Daoy (cell line): ENCODE measurements at regions not wholly inside any gene's neighbourhood (a gene's known extent, or its start where the extent isn't known, plus 50 kb on each side); places are given as distances from the start of the nearest gene placed in this dataset.
"Not testable (repeated sequence)": the region's sequence is repeated elsewhere in the genome, so short reads cannot be mapped to it uniquely, and the experiment has no call there.

ENCODE experiments used
- DNase-seq: peaks from one replicate; pipeline ENCODE4 v3.0.0-alpha.2; 2015; ENCODE audit warnings: low read depth

DNA sequence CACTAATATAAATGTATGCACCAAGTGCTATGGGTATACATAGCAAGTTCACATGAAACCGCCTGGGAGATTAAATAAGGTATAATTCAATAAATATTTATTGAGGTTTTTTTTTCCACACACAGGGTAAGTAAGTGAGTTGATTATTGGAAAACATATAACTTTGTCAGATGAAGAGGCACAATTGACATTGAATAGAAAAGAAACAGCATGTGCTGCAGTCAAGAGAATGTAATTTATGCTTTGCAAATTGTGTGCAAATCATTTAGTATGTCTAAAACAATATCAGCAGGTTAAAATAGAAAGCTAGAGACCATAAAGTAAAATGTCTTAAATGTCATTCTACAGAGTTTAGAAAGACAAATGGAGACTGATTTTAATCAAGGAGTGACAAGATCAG, 560.0 kb downstream of the AMY1C start:
- DNase-seq = no peak

DNA sequence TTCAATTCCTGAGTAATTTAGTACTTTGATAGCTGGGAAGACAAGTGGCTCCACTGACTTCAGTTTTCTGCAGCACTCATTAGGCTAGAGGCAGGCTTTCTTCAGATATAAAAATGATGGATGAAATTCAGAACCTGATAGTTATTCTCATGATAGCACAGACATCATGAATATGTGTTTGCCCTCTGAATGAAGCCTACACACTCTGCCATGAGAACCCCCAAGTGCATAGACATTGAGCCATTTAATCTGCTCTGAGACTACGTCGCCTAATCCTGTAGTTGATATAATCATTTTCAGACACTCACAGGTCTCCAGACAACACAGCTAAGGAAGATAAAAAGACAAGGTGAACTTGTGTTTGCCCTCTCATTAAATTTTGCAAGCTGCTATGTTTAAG, 566.1 kb downstream of the AMY1C start:
- no peak for DNase-seq

- no peak for DNase-seq
These were observed 572.4 kb downstream of the AMY1C start for GRCh38 chr1:104322131-104322530.

DNA sequence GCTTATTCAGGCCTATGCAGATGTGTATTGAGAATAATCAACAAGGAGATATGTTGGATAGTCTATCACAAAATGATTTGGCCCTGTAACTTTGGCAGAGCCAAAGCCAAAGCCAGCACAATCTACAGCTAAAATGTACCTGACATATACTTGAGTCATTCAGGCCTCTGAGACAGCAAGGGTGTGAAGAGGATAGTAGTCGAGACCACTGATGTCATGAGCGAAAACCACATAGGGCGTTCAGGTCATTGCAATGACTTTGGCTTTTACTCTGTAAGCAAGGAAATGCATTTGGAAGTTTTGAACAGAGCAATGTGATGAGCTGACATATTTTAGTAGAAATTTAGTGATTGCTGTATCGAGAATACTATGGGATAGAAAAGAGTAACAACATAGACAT, 579.6 kb downstream of the AMY1C start:
- DNase-seq = no peak

- no peak for DNase-seq
These were observed 582.1 kb downstream of the AMY1C start for GRCh38 chr1:104331763-104332162.

DNA sequence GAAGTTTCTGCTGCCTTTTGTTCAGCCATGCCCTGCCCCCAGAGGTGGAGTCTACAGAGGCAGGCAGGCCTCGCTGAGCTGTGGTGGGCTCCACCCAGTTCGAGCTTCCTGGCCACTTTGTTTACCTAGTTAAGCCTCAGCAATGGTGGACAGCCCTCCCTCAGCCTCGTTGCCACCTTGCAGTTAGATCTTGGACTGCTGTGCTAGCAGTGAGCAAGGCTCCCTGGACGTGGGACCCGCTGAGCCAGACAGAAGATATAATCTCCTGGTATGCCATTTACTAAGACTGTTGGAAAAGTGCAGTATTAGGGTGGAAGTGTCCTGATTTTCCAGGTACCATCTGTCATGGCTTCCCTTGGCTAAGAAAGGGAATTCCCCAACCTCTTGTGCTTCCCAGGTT, 588.2 kb downstream of the AMY1C start:
- not testable (repeated sequence) for DNase-seq

DNA sequence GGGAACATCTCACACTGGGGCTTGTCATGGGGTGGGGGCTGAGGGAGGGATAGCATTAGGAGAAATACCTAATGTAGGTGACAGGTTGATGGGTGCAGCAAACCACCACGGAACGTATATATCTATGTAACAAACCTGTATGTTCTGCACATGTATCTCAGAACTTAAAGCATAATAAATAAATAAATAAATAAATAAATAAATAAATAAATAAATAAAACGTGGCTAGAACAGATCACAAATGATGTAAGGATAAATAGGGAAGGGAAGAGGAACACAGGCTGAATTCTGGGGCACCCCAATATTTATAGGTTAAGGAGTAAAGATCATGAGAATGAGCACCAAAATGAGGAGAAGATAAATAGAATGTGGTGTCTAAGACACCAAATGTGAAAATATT, 592.2 kb downstream of the AMY1C start:
- DNase-seq = no peak

DNA sequence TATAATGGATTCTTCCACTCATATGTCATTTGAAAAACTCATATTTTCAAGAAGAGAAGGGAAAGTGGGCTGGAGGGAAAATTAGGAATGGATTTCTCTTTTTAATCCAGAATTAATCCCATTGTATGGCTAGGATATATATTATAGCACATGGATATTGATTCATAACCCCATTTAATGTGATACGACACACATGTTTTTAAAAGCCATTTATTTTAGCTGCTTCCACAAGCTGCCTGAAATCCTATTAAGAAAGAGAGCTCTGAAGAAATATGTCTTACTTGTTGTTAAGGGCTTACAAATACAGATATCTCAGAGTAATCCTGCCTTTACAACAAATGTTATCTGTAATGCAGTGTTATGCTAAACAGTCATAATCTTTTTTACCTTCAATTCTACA, 598.6 kb downstream of the AMY1C start:
- no peak for DNase-seq

- no peak for DNase-seq
These were observed 603.9 kb downstream of the AMY1C start for GRCh38 chr1:104353580-104353979.

- DNase-seq = no peak
These were observed 608.4 kb downstream of the AMY1C start for GRCh38 chr1:104358086-104358485.

DNA sequence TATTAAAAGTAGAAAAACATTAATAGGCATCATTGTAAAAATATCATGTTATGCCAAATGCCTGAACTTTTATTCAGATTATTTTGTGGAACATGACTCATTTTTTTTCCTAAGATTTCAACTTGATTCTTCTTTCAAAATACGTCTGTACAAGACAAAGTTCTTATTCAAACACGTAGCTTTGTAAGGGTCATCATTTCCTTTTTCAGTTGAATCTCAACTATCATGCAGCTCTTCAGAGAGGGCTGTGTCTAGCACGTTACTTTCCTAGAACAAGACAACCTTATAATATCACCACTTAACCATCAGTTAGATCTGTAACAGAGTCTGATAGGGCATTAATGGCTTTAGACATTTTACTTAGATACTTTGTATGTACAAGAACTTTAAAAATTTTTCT, 608.9 kb downstream of the AMY1C start:
- no peak for DNase-seq

DNA sequence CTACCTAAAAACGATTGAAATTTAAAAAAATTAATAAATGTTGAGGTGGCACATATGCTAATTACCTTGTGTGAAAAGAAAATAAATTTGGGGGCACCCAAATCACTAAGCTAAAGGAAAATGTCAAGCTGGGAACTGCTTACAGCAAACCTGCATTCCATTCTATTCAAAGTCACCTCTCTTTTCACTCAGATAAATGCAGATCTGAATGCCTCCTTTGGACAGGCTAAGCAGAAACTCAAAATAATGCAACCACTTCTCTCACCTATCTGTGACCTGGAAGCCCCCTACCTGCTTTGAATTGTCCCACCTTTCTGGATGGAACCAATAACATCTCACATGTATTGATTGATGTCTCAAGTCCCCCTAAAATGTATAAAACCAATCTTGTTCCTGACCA, 628.7 kb downstream of the AMY1C start:
- DNase-seq = no peak

DNA sequence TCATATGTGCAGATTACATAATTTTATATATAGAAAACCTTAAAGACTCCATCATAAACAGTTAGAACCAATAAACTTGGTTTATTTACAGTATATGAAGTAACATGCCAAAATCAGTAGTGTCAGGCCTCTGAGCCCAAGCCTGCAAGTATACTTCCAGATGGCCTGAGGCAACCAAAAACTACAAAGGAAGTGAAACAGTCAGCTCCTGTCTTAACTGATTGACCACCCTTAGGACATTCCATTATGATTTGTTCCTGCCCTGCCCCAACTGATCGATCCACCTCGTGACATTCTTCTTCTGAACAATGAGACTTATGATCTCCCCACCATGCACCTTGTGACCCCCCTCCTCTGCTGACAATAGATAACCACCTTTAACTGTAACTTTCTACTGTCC, 630.3 kb downstream of the AMY1C start:
- no peak for DNase-seq

GRCh38 chr1:104387716-104388508, 638.2 kb downstream of the AMY1C start:
- DNase-seq = no peak

DNA sequence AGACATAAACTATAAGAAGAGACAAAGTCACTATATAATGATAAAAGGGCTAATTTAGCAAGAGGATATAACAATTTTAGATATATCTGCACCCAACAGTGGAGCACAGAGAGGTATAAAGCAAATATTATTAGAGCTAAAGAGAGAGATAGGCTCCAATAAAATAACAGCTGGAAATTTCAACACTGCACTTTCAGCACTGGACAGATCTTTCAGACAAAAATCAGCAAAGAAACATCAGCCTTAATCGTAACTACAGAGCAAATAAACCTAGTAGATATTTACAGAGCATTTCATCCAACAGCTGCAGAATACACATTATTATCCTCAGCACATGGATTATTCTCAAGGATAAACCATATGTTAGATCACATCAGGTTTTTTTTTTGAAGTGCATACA, 642.9 kb downstream of the AMY1C start:
- DNase-seq = no peak

GRCh38 chr1:104402178-104402577, 652.5 kb downstream of the AMY1C start:
- DNase-seq = no peak

DNA sequence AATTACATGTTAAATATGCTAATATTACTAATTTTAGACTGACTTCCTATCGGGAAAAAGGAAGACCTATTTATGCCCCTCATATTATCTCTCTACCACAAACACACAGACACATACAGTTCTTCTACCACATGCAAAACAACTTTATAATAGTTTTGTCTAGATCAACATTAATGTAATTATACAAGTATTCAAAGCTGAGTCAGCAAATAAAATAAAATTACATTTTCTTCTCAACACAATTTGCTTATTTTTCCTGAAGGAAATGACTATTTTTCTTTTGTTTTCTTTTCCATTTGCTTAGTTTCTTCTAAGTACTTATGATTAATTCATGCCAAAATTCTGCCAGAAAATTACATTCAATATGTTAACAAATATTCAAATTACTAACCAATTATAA, 654.2 kb downstream of the AMY1C start:
- no peak for DNase-seq

- DNase-seq = no peak
These were observed 657.0 kb downstream of the AMY1C start for GRCh38 chr1:104406728-104407127.

DNA sequence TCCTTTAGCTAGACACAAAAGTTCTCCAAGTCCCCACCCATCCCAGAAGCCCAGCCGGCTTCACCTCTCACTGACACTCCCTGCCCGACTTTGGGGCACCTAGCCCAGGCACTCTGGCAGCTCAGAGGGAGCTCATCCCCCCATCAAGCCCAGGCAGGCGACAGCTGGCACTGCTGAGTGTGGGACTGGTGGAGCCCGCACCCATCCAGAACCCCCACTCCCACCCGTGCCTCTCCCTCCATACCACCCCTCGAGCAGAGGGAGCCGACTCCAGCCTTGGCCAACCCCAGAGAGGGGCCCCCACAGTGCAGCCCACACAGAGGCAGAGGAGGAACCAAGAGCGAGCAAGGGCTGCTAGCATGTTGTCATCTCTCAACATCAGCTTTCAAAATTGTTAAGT, 658.6 kb downstream of the AMY1C start:
- no peak for DNase-seq

DNA sequence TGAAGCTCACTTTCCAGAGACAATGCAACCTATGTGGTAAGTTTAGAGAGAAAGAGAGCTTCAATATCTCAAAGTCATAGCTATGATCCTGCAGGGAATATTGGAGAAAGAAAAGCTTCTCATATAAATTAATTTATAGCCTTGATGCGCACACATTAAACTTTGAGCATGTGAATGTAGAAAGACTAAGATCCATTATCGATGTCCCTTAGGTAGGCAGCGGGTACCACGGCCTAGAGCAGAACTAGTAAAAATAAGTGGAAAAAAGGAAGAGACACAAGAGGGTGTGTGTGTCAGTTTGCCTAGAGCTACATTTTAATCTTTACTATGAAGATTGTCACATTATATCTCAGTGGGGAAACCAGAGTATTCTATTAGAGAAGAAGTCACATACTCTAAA, 685.6 kb downstream of the AMY1C start:
- no peak for DNase-seq

- DNase-seq = no peak
These were observed 690.3 kb downstream of the AMY1C start for GRCh38 chr1:104440011-104440410.

GRCh38 chr1:104456724-104457123, 707.0 kb downstream of the AMY1C start:
- DNase-seq = no peak

GRCh38 chr1:104459886-104460285, 710.2 kb downstream of the AMY1C start:
- no peak for DNase-seq

- DNase-seq = no peak
These were observed 711.2 kb downstream of the AMY1C start for GRCh38 chr1:104460880-104461279.
